ENCODE measurements at regions not wholly inside any gene's neighbourhood (a gene's known extent, or its start where the extent isn't known, plus 50 kb on each side); places are given as distances from the start of the nearest gene placed in this dataset.

DNA sequence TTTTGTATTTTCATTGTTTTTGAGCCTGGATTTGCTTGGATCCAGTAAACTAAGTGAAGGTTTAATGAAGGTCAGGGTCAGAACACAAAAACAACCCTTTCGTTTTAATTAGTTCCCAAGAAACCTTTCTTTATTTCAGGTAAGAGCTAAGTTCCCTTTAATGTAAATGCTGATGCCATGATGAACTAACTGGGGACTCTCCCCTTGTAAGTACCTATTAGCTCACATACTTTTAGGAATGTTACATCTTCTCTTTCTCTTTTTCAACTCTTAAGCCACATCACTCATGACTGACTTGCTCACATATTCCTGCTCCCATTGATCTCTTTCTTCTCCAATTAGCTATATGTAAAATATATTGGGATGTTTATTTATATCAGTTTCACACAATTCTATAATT is 673.1 kb upstream of the CPEB2 start:
- in situ Hi-C loops (cut with MboI; ENCODE audit: low sequenced_read_pairs, unreplicated experiment) = no loop called here
- no peak for DNase-seq (ENCODE audit: low spot score)
- TF ChIP-seq CTCF (IDR thresholded peaks at IDR 0.05; ENCODE audit: borderline replicate concordance, control extremely low read depth, extremely low read depth, insufficient read depth, missing control alignments) = no peak

DNA sequence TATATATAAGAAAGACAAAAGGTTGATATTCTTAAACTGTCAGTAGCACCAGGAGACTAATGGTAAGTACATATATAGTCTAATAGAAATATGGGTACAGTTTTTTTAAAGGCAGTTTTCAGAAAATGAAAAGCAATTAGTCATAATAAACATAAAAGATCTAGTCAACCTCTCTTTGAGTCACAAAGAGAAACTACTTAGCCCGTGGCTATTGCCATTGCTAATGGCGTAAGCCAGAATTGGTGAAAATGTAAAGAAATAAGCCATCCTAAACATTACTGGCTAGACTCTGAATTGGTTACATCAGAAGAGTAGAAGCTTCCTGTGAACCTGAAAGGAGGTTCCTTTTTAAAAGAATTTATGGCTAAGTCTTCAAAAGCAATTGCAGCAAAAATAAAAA is 668.7 kb upstream of the CPEB2 start:
- TF ChIP-seq CTCF (IDR thresholded peaks at IDR 0.05; ENCODE audit: borderline replicate concordance, control extremely low read depth, extremely low read depth, insufficient read depth, missing control alignments) = no peak
- DNase-seq (ENCODE audit: low spot score) = no peak
- in situ Hi-C loops (cut with MboI; ENCODE audit: low sequenced_read_pairs, unreplicated experiment) = no loop called here

DNA sequence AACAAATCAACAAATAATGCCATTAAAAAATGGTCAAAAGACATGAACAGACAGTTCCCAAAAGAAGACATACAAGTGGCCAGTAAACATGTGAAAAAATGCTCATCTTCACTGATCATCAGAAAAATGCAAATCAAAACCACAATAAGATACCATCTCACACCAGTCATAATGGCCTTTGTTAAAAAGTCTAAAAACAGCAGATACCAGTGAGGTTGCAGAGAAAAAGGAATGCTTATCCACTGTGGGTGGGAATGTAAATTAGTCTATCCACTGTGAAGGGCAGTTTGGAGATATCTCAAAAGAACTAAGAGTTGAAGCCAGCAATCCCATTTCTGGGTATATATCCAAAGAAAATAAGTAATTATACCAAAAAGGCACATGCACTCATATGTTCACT is 668.1 kb upstream of the CPEB2 start:
- TF ChIP-seq CTCF (IDR thresholded peaks at IDR 0.05; ENCODE audit: borderline replicate concordance, control extremely low read depth, extremely low read depth, insufficient read depth, missing control alignments) = no peak
- DNase-seq (ENCODE audit: low spot score) = no peak
- in situ Hi-C loops (cut with MboI; ENCODE audit: low sequenced_read_pairs, unreplicated experiment) = no loop called here

- no peak for TF ChIP-seq CTCF (IDR thresholded peaks at IDR 0.05; ENCODE audit: borderline replicate concordance, control extremely low read depth, extremely low read depth, insufficient read depth, missing control alignments)
- DNase-seq (ENCODE audit: low spot score) = no peak
- in situ Hi-C loops (cut with MboI; ENCODE audit: low sequenced_read_pairs, unreplicated experiment) = no loop called here
Measured at GRCh38 chr4:14335872-14336271, 666.4 kb upstream of the CPEB2 start.

DNA sequence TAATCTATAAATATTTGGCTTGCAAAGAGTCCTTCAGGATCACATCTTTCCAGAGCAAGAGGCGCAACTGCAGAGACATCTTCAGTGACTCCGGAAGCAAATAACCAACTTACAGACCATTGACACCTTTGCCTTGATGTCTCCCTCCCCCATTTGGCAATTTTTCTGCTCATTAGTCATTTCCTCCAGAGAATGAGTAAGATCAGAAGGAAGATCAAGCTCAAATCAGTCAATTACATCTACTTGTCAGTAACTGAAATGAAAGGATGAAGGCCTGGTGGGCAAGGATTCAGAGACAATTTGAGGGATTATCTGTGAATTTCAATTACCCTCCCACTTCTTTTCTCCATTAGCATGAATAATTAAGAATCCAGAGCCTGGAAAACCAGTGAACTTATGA is 665.6 kb upstream of the CPEB2 start:
- in situ Hi-C loops (cut with MboI; ENCODE audit: low sequenced_read_pairs, unreplicated experiment) = no loop called here
- no peak for DNase-seq (ENCODE audit: low spot score)
- no peak for TF ChIP-seq CTCF (IDR thresholded peaks at IDR 0.05; ENCODE audit: borderline replicate concordance, control extremely low read depth, extremely low read depth, insufficient read depth, missing control alignments)

DNA sequence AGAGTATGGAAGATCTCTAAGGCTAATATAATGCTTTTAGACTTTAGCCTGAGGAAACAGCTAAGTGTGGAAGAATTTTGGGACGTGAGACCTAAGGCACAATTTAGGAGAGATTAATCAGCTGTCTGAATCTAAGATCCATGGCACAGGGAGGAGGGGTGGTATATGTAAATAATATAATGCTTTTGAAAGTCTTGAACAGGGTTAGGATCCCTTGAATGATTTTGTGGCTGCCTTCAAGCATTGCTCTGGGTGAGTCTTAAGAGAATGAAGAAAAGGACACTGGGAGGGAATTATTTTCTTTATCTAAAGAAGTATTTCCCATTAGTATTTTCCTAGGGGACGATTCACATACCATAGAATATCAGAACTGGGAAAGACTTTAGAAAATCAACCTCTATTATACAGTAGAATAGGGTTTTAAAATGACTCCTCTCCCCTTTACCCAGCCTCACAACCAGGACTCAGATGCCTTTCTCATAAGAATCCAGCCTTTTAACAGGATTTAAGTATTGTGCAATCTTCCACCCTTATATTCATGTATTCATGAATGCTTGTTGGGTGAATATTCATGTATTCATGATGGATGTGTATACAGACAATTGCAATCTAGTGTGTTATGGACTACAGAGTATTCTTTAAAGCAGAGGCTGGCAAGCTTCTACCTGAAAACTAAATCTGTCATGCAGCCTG is 664.2 kb upstream of the CPEB2 start:
- no peak for TF ChIP-seq CTCF (IDR thresholded peaks at IDR 0.05; ENCODE audit: borderline replicate concordance, control extremely low read depth, extremely low read depth, insufficient read depth, missing control alignments)
- in situ Hi-C loops (cut with MboI; ENCODE audit: low sequenced_read_pairs, unreplicated experiment) = no loop called here
- DNase-seq (ENCODE audit: low spot score) = no peak
